ENCODE measurements at regions not wholly inside any gene's neighbourhood (a gene's known extent, or its start where the extent isn't known, plus 50 kb on each side); places are given as distances from the start of the nearest gene placed in this dataset.

- no TSS peak for BruUV-seq (replicated peaks)
- Mint-ChIP-seq H3K9me3 (ENCODE audit: low read depth, unreplicated experiment) (peaks cover 5% of the 10 kb centered on the region), H3K4me1 (ENCODE audit: low read depth, unreplicated experiment) (no peaks in the 10 kb centered on the region), H3K36me3 (ENCODE audit: insufficient read depth, unreplicated experiment) (no peaks in the 10 kb centered on the region), H3K27me3 (ENCODE audit: unreplicated experiment) (no peaks in the 10 kb centered on the region), H3K4me3 (ENCODE audit: low read depth, unreplicated experiment) (no peak overlapping the region), H3K27ac (ENCODE audit: unreplicated experiment) (no peak overlapping the region)
- TF ChIP-seq CTCF (IDR thresholded peaks at IDR 0.05; ENCODE audit: unreplicated experiment), result no peak
- intact Hi-C loops (cut with micrococcal nuclease; ENCODE audit: unreplicated experiment), result loop anchor here (5.0 kb wide), 1 partner anchor 195 kb away; no protein-coding TSS in a partner anchor
- CTCF ChIA-PET, result no interaction called here
- DNase-seq, result peak; percentile 12
These were observed 213.8 kb upstream of the LDB2 start for GRCh38 chr4:17112292-17112659.

DNA sequence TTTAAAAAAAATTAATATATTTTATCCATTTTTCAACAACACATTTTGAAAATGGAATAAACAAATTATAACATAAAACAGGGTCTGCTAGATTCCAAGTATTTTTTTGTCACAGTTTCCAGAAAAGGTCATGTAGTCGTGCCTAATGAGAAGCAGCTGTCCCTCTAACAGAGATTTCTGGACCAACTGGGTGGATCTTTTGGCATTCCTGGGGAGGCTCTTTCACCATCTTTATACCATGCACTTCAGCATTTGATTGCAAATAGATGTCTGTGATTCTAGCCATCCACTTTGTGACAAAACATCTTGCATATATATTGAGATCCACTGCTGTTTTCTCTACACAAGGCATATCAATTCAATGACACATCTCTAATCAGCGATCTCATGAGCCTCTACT lies 210.7 kb upstream of the LDB2 start:
- H3K27me3 Mint-ChIP-seq (ENCODE audit: unreplicated experiment), result no peaks in the 10 kb centered on the region
- CTCF ChIA-PET, result no interaction called here
- intact Hi-C loops (cut with micrococcal nuclease; ENCODE audit: unreplicated experiment), result no loop called here
- no TSS peak for BruUV-seq (replicated peaks)
- no peak overlapping the region for H3K4me3 Mint-ChIP-seq (ENCODE audit: low read depth, unreplicated experiment)
- DNase-seq, result no peak
- no peaks in the 10 kb centered on the region for H3K36me3 Mint-ChIP-seq (ENCODE audit: insufficient read depth, unreplicated experiment)
- no peaks in the 10 kb centered on the region for H3K4me1 Mint-ChIP-seq (ENCODE audit: low read depth, unreplicated experiment)
- no peaks in the 10 kb centered on the region for H3K9me3 Mint-ChIP-seq (ENCODE audit: low read depth, unreplicated experiment)
- no peak overlapping the region for H3K27ac Mint-ChIP-seq (ENCODE audit: unreplicated experiment)
- no peak for TF ChIP-seq CTCF (IDR thresholded peaks at IDR 0.05; ENCODE audit: unreplicated experiment)

GRCh38 chr4:17103231-17103630 lies 204.8 kb upstream of the LDB2 start:
- TF ChIP-seq CTCF (IDR thresholded peaks at IDR 0.05; ENCODE audit: unreplicated experiment), result no peak
- Mint-ChIP-seq H3K4me3 (ENCODE audit: low read depth, unreplicated experiment) (no peak overlapping the region), H3K9me3 (ENCODE audit: low read depth, unreplicated experiment) (no peaks in the 10 kb centered on the region), H3K4me1 (ENCODE audit: low read depth, unreplicated experiment) (no peaks in the 10 kb centered on the region), H3K36me3 (ENCODE audit: insufficient read depth, unreplicated experiment) (no peaks in the 10 kb centered on the region), H3K27ac (ENCODE audit: unreplicated experiment) (no peak overlapping the region), H3K27me3 (ENCODE audit: unreplicated experiment) (no peaks in the 10 kb centered on the region)
- DNase-seq, result no peak
- intact Hi-C loops (cut with micrococcal nuclease; ENCODE audit: unreplicated experiment), result no loop called here
- CTCF ChIA-PET, result no interaction called here
- no TSS peak for BruUV-seq (replicated peaks)

GRCh38 chr4:17098996-17099395 lies 200.6 kb upstream of the LDB2 start:
- no peak overlapping the region for H3K4me3 Mint-ChIP-seq (ENCODE audit: low read depth, unreplicated experiment)
- DNase-seq, result no peak
- H3K27ac Mint-ChIP-seq (ENCODE audit: unreplicated experiment), result no peak overlapping the region
- no peaks in the 10 kb centered on the region for H3K36me3 Mint-ChIP-seq (ENCODE audit: insufficient read depth, unreplicated experiment)
- intact Hi-C loops (cut with micrococcal nuclease; ENCODE audit: unreplicated experiment), result no loop called here
- peaks cover 31% of the 10 kb centered on the region for H3K27me3 Mint-ChIP-seq (ENCODE audit: unreplicated experiment)
- H3K4me1 Mint-ChIP-seq (ENCODE audit: low read depth, unreplicated experiment), result no peaks in the 10 kb centered on the region
- CTCF ChIA-PET, result no interaction called here
- BruUV-seq (replicated peaks), result no TSS peak
- peaks cover under 1% of the 10 kb centered on the region for H3K9me3 Mint-ChIP-seq (ENCODE audit: low read depth, unreplicated experiment)
- TF ChIP-seq CTCF (IDR thresholded peaks at IDR 0.05; ENCODE audit: unreplicated experiment), result no peak

DNA sequence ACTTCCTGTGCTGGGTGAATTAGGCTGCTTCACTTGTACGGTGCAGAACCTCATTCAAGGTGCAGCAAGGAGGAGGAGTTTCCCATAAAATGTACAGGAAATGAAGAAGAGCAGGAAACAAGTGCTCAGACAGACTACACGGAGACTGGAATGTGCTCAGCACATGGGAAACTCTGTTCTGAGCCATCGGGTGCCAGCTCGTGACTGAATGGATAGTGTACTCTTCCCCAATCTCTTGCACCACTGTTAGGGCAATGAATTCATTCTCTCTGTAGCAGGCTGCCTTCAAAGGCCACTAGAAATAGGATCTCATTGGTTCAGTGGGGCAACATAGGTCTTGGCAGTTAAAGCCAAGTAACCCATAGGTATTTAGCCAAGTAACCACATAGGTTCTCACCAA lies 200.0 kb upstream of the LDB2 start:
- no peaks in the 10 kb centered on the region for H3K4me1 Mint-ChIP-seq (ENCODE audit: low read depth, unreplicated experiment)
- no peaks in the 10 kb centered on the region for H3K36me3 Mint-ChIP-seq (ENCODE audit: insufficient read depth, unreplicated experiment)
- no peak for DNase-seq
- TF ChIP-seq CTCF (IDR thresholded peaks at IDR 0.05; ENCODE audit: unreplicated experiment), result no peak
- intact Hi-C loops (cut with micrococcal nuclease; ENCODE audit: unreplicated experiment), result no loop called here
- H3K27me3 Mint-ChIP-seq (ENCODE audit: unreplicated experiment), result peaks cover 37% of the 10 kb centered on the region
- CTCF ChIA-PET, result no interaction called here
- no TSS peak for BruUV-seq (replicated peaks)
- no peak overlapping the region for H3K4me3 Mint-ChIP-seq (ENCODE audit: low read depth, unreplicated experiment)
- peaks cover 2% of the 10 kb centered on the region for H3K9me3 Mint-ChIP-seq (ENCODE audit: low read depth, unreplicated experiment)
- H3K27ac Mint-ChIP-seq (ENCODE audit: unreplicated experiment), result no peak overlapping the region
